IMR-90 (cell line): ENCODE measurements at regions not wholly inside any gene's neighbourhood (a gene's known extent, or its start where the extent isn't known, plus 50 kb on each side); places are given as distances from the start of the nearest gene placed in this dataset.

Experiments
- ATAC-seq: fragments of 200-7000 bp; cut with Tn5 transposase; 2 replicates; pipeline ENCODE4 v1.9.1; 2020; ENCODE audit warnings: low read depth, mild to moderate bottlenecking, moderate library complexity
- BruUV-seq: library from RNA; stranded (reverse); fragments of 400-500 nt; replicated peaks from 2 replicates; lab custom pipeline; 2021; lab: Mats Ljungman, UMichigan
- CTCF ChIA-PET: fragments of 300-600 bp; formaldehyde crosslinking; extraction: SDS; loops from one replicate; lab custom pipeline; 2021; ENCODE audit warnings: antibody characterized with exemption; lab: Yijun Ruan, JAX
- POLR2A ChIA-PET: fragments of 300-600 bp; sonication (Branson Sonifier 250); formaldehyde crosslinking; loops from one replicate; lab custom pipeline; 2022; ENCODE audit warnings: antibody characterized with exemption; ENCODE audit not compliant: unreplicated experiment; lab: Charles Lee
- DNase-seq: peaks from one replicate; pipeline ENCODE4 v3.0.0; 2013
- H2AFZ ChIP-seq: replicated peaks from 2 replicates; pipeline ENCODE3; 2013; ENCODE audit warnings: low read length, mild to moderate bottlenecking; ENCODE audit not compliant: poor library complexity
- H2AK5ac ChIP-seq: 2 replicates; pipeline ENCODE4 v1.6.1; 2013; ENCODE audit warnings: low read depth, low read length, inconsistent platforms
- H2AK9ac ChIP-seq: replicated peaks from 2 replicates; pipeline ENCODE3; 2013; ENCODE audit warnings: mild to moderate bottlenecking, low read depth, low read length, moderate library complexity; ENCODE audit not compliant: poor library complexity
- H2BK120ac ChIP-seq: 2 replicates; pipeline ENCODE4 v1.6.1; 2013; ENCODE audit warnings: low read depth, low read length, inconsistent platforms
- H2BK15ac ChIP-seq: 3 replicates; pipeline ENCODE4 v1.6.1; 2013; ENCODE audit warnings: low read depth, low read length, inconsistent platforms
- H2BK20ac ChIP-seq: 2 replicates; pipeline ENCODE4 v1.6.1; 2013; ENCODE audit warnings: low read depth, mild to moderate bottlenecking, inconsistent platforms, low read length, moderate library complexity
- H2BK5ac ChIP-seq: 2 replicates; pipeline ENCODE4 v1.6.1; 2013; ENCODE audit warnings: mild to moderate bottlenecking, low read depth, low read length, inconsistent platforms; ENCODE audit not compliant: poor library complexity, severe bottlenecking
- H3K14ac ChIP-seq: replicated peaks from 2 replicates; pipeline ENCODE4 v1.6.1; 2013; ENCODE audit warnings: low read depth, low read length, inconsistent platforms
- H3K18ac ChIP-seq: 2 replicates; pipeline ENCODE4 v1.6.1; 2013; ENCODE audit warnings: low read depth, low read length, control low read depth
- H3K23ac ChIP-seq: 2 replicates; pipeline ENCODE4 v1.6.1; 2013; ENCODE audit warnings: low read depth, low read length, inconsistent platforms
- H3K27ac ChIP-seq: 2 replicates; pipeline ENCODE4 v1.5.1; 2013; ENCODE audit warnings: mild to moderate bottlenecking, control low read depth, low read length; ENCODE audit not compliant: insufficient read depth
- H3K27me3 ChIP-seq: 2 replicates; pipeline ENCODE4 v1.6.1; 2013; ENCODE audit warnings: low read length; ENCODE audit not compliant: control insufficient read depth, insufficient read depth
- H3K36me3 ChIP-seq: 2 replicates; pipeline ENCODE4 v1.6.1; 2013; ENCODE audit warnings: low read length, mixed read lengths; ENCODE audit not compliant: control insufficient read depth, insufficient read depth
- H3K4ac ChIP-seq: 2 replicates; pipeline ENCODE4 v1.6.1; 2013; ENCODE audit warnings: low read depth, low read length, inconsistent platforms
- H3K4me1 ChIP-seq: 2 replicates; pipeline ENCODE4 v1.6.1; 2013; ENCODE audit warnings: low read length, mixed read lengths; ENCODE audit not compliant: control insufficient read depth, insufficient read depth
- H3K4me2 ChIP-seq: 2 replicates; pipeline ENCODE4 v1.6.1; 2013; ENCODE audit warnings: low read depth, mild to moderate bottlenecking, control low read depth, low read length, moderate library complexity
- H3K4me3 ChIP-seq: 2 replicates; pipeline ENCODE4 v1.5.1; 2013; ENCODE audit warnings: low read depth, mild to moderate bottlenecking, control low read depth, low read length, moderate library complexity; ENCODE audit not compliant: insufficient read depth
- H3K56ac ChIP-seq: 2 replicates; pipeline ENCODE4 v1.6.1; 2013; ENCODE audit warnings: low read length, inconsistent platforms; ENCODE audit not compliant: insufficient read depth; ENCODE audit errors: extremely low read depth
- H3K79me1 ChIP-seq, 2 experiments: 2 replicates each; pipeline ENCODE4 v1.6.1; 2013; ENCODE audit warnings: low read length in 2 of 2, inconsistent platforms in 1 of 2, low read depth in 1 of 2
- H3K9ac ChIP-seq: 2 replicates; pipeline ENCODE4 v1.6.1; 2013; ENCODE audit warnings: low read depth, low read length, control low read depth
- H3K9me1 ChIP-seq: 2 replicates; pipeline ENCODE4 v1.6.1; 2013; ENCODE audit warnings: low read length, inconsistent platforms; ENCODE audit not compliant: insufficient read depth
- H3K9me3 ChIP-seq: 2 replicates; pipeline ENCODE4 v1.6.1; 2013; ENCODE audit warnings: low read length; ENCODE audit not compliant: control insufficient read depth, insufficient read depth
- H4K20me1 ChIP-seq: 2 replicates; pipeline ENCODE4 v1.6.1; 2013; ENCODE audit warnings: low read length, inconsistent platforms; ENCODE audit not compliant: insufficient read depth
- H4K5ac ChIP-seq: 2 replicates; pipeline ENCODE4 v1.6.1; 2013; ENCODE audit warnings: mild to moderate bottlenecking, low read depth, low read length, control low read depth
- H4K8ac ChIP-seq, 2 experiments: 2 replicates each; pipeline ENCODE4 v1.6.1; 2013; ENCODE audit warnings: low read depth in 2 of 2, low read length in 2 of 2, control low read depth in 1 of 2, inconsistent platforms in 1 of 2
- H4K91ac ChIP-seq: 2 replicates; pipeline ENCODE4 v1.6.1; 2013; ENCODE audit warnings: low read depth, low read length, inconsistent platforms; ENCODE audit not compliant: insufficient read depth
- BHLHE40 ChIP-seq: fragments of 150-350 bp; IDR thresholded peaks from 2 replicates; pipeline ENCODE4 v1.6.1; 2016; ENCODE audit warnings: mild to moderate bottlenecking, low read depth, low read length
- RFX5 ChIP-seq: IDR thresholded peaks from 2 replicates; pipeline ENCODE4 v1.8.0; 2012; ENCODE audit warnings: low read depth, mild to moderate bottlenecking, low read length, moderate library complexity
- WGBS, 2 experiments: methylation state at CpG; one replicate each; pipeline versions ENCODE4 v1.1.5 to v1.1.7; 2013; ENCODE audit warnings: missing lambda C conversion rate in 2 of 2; ENCODE audit not compliant: insufficient read length in 1 of 2; ENCODE audit errors: extremely low coverage in 2 of 2; 5-methylcytosine and 5-hydroxymethylcytosine counted together
- dilution Hi-C: fragments of 300-500 bp; cut with HindIII; formaldehyde crosslinking; loops from one replicate; pipeline ENCODE4 v1.14.3; 2018; ENCODE audit warnings: low sequenced_read_pairs; ENCODE audit not compliant: unreplicated experiment
- in situ Hi-C: fragments of 300-500 bp; cut with MboI; formaldehyde crosslinking; loops from 3 replicates; pipeline ENCODE4 v1.14.3; 2019; ENCODE audit warnings: low sequenced_read_pairs, inconsistent platforms, mixed read lengths
- intact Hi-C: fragments of 100-400 bp; cut with micrococcal nuclease; formaldehyde crosslinking; loops from 2 replicates; pipeline ENCODE4 v1.10.0; 2022
- TF ChIP-seq, protein P1 (sequence below): fragments of 150-350 bp; IDR thresholded peaks from 2 replicates; pipeline ENCODE4 v1.6.1; 2017; ENCODE audit warnings: mild to moderate bottlenecking, antibody characterized with exemption, low read length, low read depth

DNA sequence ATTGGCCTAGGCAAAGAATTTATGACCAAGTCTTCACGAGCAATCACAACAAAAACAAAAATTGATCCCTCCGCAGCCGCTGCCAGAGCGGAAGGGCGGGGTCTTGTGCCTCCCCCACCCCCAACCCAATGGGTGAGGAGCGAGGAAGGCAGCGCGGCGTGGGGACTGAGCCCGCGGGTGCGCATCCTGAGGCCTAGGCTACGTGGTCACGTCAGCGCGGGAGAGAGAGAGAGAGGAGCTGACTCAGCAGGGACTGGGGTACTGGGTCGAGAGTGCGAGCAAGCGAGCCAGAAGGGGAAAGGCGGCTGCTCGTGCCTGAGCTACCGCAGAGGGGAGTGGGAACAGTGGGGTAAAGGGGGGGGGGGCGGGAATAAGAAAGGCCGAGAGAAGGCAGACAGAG, 90.1 kb upstream of the FERMT1 start:
- H2BK15ac ChIP-seq = no peak overlapping the region
- no peaks in the 10 kb centered on the region for H4K20me1 ChIP-seq
- no peak overlapping the region for H2AK9ac ChIP-seq
- dilution Hi-C loops (no loop called here), intact Hi-C loops (no loop called here), in situ Hi-C loops (no loop called here)
- no peak overlapping the region for H3K4me3 ChIP-seq
- no peak overlapping the region for H3K4me2 ChIP-seq
- no peak overlapping the region for H3K27ac ChIP-seq
- TF ChIP-seq RFX5 (no peak), BHLHE40 (no peak)
- TF ChIP-seq, protein P1, sequence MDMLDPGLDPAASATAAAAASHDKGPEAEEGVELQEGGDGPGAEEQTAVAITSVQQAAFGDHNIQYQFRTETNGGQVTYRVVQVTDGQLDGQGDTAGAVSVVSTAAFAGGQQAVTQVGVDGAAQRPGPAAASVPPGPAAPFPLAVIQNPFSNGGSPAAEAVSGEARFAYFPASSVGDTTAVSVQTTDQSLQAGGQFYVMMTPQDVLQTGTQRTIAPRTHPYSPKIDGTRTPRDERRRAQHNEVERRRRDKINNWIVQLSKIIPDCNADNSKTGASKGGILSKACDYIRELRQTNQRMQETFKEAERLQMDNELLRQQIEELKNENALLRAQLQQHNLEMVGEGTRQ = no peak
- no peak overlapping the region for H4K91ac ChIP-seq
- no peak overlapping the region for H2AFZ ChIP-seq
- ChIA-PET CTCF (no interaction called here), POLR2A (no interaction called here)
- H2BK20ac ChIP-seq = no peak overlapping the region
- no peak for ATAC-seq
- H3K14ac ChIP-seq = no peak overlapping the region
- no peaks in the 10 kb centered on the region for H3K4me1 ChIP-seq
- no peak overlapping the region for H3K4ac ChIP-seq
- no peak overlapping the region for H2AK5ac ChIP-seq
- no peak overlapping the region for H4K8ac ChIP-seq
- no peak overlapping the region for H2BK120ac ChIP-seq
- no peak overlapping the region for H4K5ac ChIP-seq
- no peak overlapping the region for H3K56ac ChIP-seq
- WGBS, 2 experiments = no CpG with 5 or more reads among the region's 24 CpGs
- H3K18ac ChIP-seq = no peak overlapping the region
- no TSS peak for BruUV-seq
- no peaks in the 10 kb centered on the region for H3K79me1 ChIP-seq
- no peaks in the 10 kb centered on the region for H3K9me3 ChIP-seq
- no peak for DNase-seq
- H2BK5ac ChIP-seq = no peak overlapping the region
- H3K9me1 ChIP-seq = no peaks in the 10 kb centered on the region
- H3K36me3 ChIP-seq = no peaks in the 10 kb centered on the region
- H3K27me3 ChIP-seq = no peaks in the 10 kb centered on the region
- no peak overlapping the region for H3K23ac ChIP-seq
- H3K9ac ChIP-seq = no peak overlapping the region
